ENCODE measurements at regions not wholly inside any gene's neighbourhood (a gene's known extent, or its start where the extent isn't known, plus 50 kb on each side); places are given as distances from the start of the nearest gene placed in this dataset.
"Not testable (repeated sequence)": the region's sequence is repeated elsewhere in the genome, so short reads cannot be mapped to it uniquely, and the experiment has no call there.

- H3K36me3 ChIP-seq (ENCODE audit: control insufficient read depth, insufficient read depth, low read length); H4K20me1 ChIP-seq (ENCODE audit: insufficient read depth, low read length); H3K27ac ChIP-seq (ENCODE audit: insufficient read depth, low read length); H3K14ac ChIP-seq (replicated peaks; ENCODE audit: low read depth, low read length); H2AK9ac ChIP-seq (replicated peaks; ENCODE audit: low read depth, low read length, poor library complexity); H3K4me2 ChIP-seq (ENCODE audit: low read depth, low read length); H3K4me1 ChIP-seq (ENCODE audit: control insufficient read depth, insufficient read depth, low read length); intact Hi-C loops (cut with micrococcal nuclease); H3K23ac ChIP-seq (ENCODE audit: low read depth, low read length); dilution Hi-C loops (cut with HindIII; ENCODE audit: low sequenced_read_pairs, unreplicated experiment); H2AK5ac ChIP-seq (ENCODE audit: low read depth, low read length); in situ Hi-C loops (cut with MboI; ENCODE audit: low sequenced_read_pairs); CTCF ChIA-PET; H3K9me3 ChIP-seq (ENCODE audit: control insufficient read depth, insufficient read depth, low read length); DNase-seq; H2BK5ac ChIP-seq (ENCODE audit: low read depth, low read length, poor library complexity, severe bottlenecking); H2BK15ac ChIP-seq (ENCODE audit: low read depth, low read length); H3K56ac ChIP-seq (ENCODE audit: extremely low read depth, insufficient read depth, low read length); BruUV-seq (replicated peaks); POLR2A ChIA-PET (ENCODE audit: unreplicated experiment); H4K8ac ChIP-seq (ENCODE audit: low read depth in 2 of 2, low read length in 2 of 2); H3K4ac ChIP-seq (ENCODE audit: low read depth, low read length); H3K9me1 ChIP-seq (ENCODE audit: insufficient read depth, low read length); H2AFZ ChIP-seq (replicated peaks; ENCODE audit: low read length, poor library complexity); H3K79me1 ChIP-seq (ENCODE audit: low read depth in 1 of 2, low read length in 2 of 2); H2BK20ac ChIP-seq (ENCODE audit: low read depth, low read length); H4K91ac ChIP-seq (ENCODE audit: insufficient read depth, low read depth, low read length); H3K9ac ChIP-seq (ENCODE audit: low read depth, low read length); H3K27me3 ChIP-seq (ENCODE audit: control insufficient read depth, insufficient read depth, low read length); H2BK120ac ChIP-seq (ENCODE audit: low read depth, low read length); H3K18ac ChIP-seq (ENCODE audit: low read depth, low read length); H3K4me3 ChIP-seq (ENCODE audit: insufficient read depth, low read depth, low read length); ATAC-seq (ENCODE audit: low read depth); H4K5ac ChIP-seq (ENCODE audit: low read depth, low read length): not testable (repeated sequence)
- WGBS, 2 experiments (ENCODE audit: extremely low coverage in 2 of 2, insufficient read length in 1 of 2) = 10% methylated on average over 2 of the region's 7 CpGs; no CpG with 5 or more reads in 1 of the 2 experiments
Observed at GRCh38 chr2:104947456-104947855, 90.4 kb upstream of the MRPS9 start.
